IMR-90 (cell line): ENCODE measurements at regions not wholly inside any gene's neighbourhood (a gene's known extent, or its start where the extent isn't known, plus 50 kb on each side); places are given as distances from the start of the nearest gene placed in this dataset.
"Not testable (repeated sequence)": the region's sequence is repeated elsewhere in the genome, so short reads cannot be mapped to it uniquely, and the experiment has no call there.

Experiments
- ATAC-seq: fragments of 200-7000 bp; cut with Tn5 transposase; 2 replicates; pipeline ENCODE4 v1.9.1; 2020; ENCODE audit warnings: low read depth, mild to moderate bottlenecking, moderate library complexity
- BruUV-seq: library from RNA; stranded (reverse); fragments of 400-500 nt; replicated peaks from 2 replicates; lab custom pipeline; 2021; lab: Mats Ljungman, UMichigan
- CTCF ChIA-PET: fragments of 300-600 bp; formaldehyde crosslinking; extraction: SDS; loops from one replicate; lab custom pipeline; 2021; ENCODE audit warnings: antibody characterized with exemption; lab: Yijun Ruan, JAX
- POLR2A ChIA-PET: fragments of 300-600 bp; sonication (Branson Sonifier 250); formaldehyde crosslinking; loops from one replicate; lab custom pipeline; 2022; ENCODE audit warnings: antibody characterized with exemption; ENCODE audit not compliant: unreplicated experiment; lab: Charles Lee
- DNase-seq: peaks from one replicate; pipeline ENCODE4 v3.0.0; 2013
- H2AFZ ChIP-seq: replicated peaks from 2 replicates; pipeline ENCODE3; 2013; ENCODE audit warnings: low read length, mild to moderate bottlenecking; ENCODE audit not compliant: poor library complexity
- H2AK5ac ChIP-seq: 2 replicates; pipeline ENCODE4 v1.6.1; 2013; ENCODE audit warnings: low read depth, low read length, inconsistent platforms
- H2AK9ac ChIP-seq: replicated peaks from 2 replicates; pipeline ENCODE3; 2013; ENCODE audit warnings: mild to moderate bottlenecking, low read depth, low read length, moderate library complexity; ENCODE audit not compliant: poor library complexity
- H2BK120ac ChIP-seq: 2 replicates; pipeline ENCODE4 v1.6.1; 2013; ENCODE audit warnings: low read depth, low read length, inconsistent platforms
- H2BK15ac ChIP-seq: 3 replicates; pipeline ENCODE4 v1.6.1; 2013; ENCODE audit warnings: low read depth, low read length, inconsistent platforms
- H2BK20ac ChIP-seq: 2 replicates; pipeline ENCODE4 v1.6.1; 2013; ENCODE audit warnings: low read depth, mild to moderate bottlenecking, inconsistent platforms, low read length, moderate library complexity
- H2BK5ac ChIP-seq: 2 replicates; pipeline ENCODE4 v1.6.1; 2013; ENCODE audit warnings: mild to moderate bottlenecking, low read depth, low read length, inconsistent platforms; ENCODE audit not compliant: poor library complexity, severe bottlenecking
- H3K14ac ChIP-seq: replicated peaks from 2 replicates; pipeline ENCODE4 v1.6.1; 2013; ENCODE audit warnings: low read depth, low read length, inconsistent platforms
- H3K18ac ChIP-seq: 2 replicates; pipeline ENCODE4 v1.6.1; 2013; ENCODE audit warnings: low read depth, low read length, control low read depth
- H3K23ac ChIP-seq: 2 replicates; pipeline ENCODE4 v1.6.1; 2013; ENCODE audit warnings: low read depth, low read length, inconsistent platforms
- H3K27ac ChIP-seq: 2 replicates; pipeline ENCODE4 v1.5.1; 2013; ENCODE audit warnings: mild to moderate bottlenecking, control low read depth, low read length; ENCODE audit not compliant: insufficient read depth
- H3K27me3 ChIP-seq: 2 replicates; pipeline ENCODE4 v1.6.1; 2013; ENCODE audit warnings: low read length; ENCODE audit not compliant: control insufficient read depth, insufficient read depth
- H3K36me3 ChIP-seq: 2 replicates; pipeline ENCODE4 v1.6.1; 2013; ENCODE audit warnings: low read length, mixed read lengths; ENCODE audit not compliant: control insufficient read depth, insufficient read depth
- H3K4ac ChIP-seq: 2 replicates; pipeline ENCODE4 v1.6.1; 2013; ENCODE audit warnings: low read depth, low read length, inconsistent platforms
- H3K4me1 ChIP-seq: 2 replicates; pipeline ENCODE4 v1.6.1; 2013; ENCODE audit warnings: low read length, mixed read lengths; ENCODE audit not compliant: control insufficient read depth, insufficient read depth
- H3K4me2 ChIP-seq: 2 replicates; pipeline ENCODE4 v1.6.1; 2013; ENCODE audit warnings: low read depth, mild to moderate bottlenecking, control low read depth, low read length, moderate library complexity
- H3K4me3 ChIP-seq: 2 replicates; pipeline ENCODE4 v1.5.1; 2013; ENCODE audit warnings: low read depth, mild to moderate bottlenecking, control low read depth, low read length, moderate library complexity; ENCODE audit not compliant: insufficient read depth
- H3K56ac ChIP-seq: 2 replicates; pipeline ENCODE4 v1.6.1; 2013; ENCODE audit warnings: low read length, inconsistent platforms; ENCODE audit not compliant: insufficient read depth; ENCODE audit errors: extremely low read depth
- H3K79me1 ChIP-seq, 2 experiments: 2 replicates each; pipeline ENCODE4 v1.6.1; 2013; ENCODE audit warnings: low read length in 2 of 2, inconsistent platforms in 1 of 2, low read depth in 1 of 2
- H3K9ac ChIP-seq: 2 replicates; pipeline ENCODE4 v1.6.1; 2013; ENCODE audit warnings: low read depth, low read length, control low read depth
- H3K9me1 ChIP-seq: 2 replicates; pipeline ENCODE4 v1.6.1; 2013; ENCODE audit warnings: low read length, inconsistent platforms; ENCODE audit not compliant: insufficient read depth
- H3K9me3 ChIP-seq: 2 replicates; pipeline ENCODE4 v1.6.1; 2013; ENCODE audit warnings: low read length; ENCODE audit not compliant: control insufficient read depth, insufficient read depth
- H4K20me1 ChIP-seq: 2 replicates; pipeline ENCODE4 v1.6.1; 2013; ENCODE audit warnings: low read length, inconsistent platforms; ENCODE audit not compliant: insufficient read depth
- H4K5ac ChIP-seq: 2 replicates; pipeline ENCODE4 v1.6.1; 2013; ENCODE audit warnings: mild to moderate bottlenecking, low read depth, low read length, control low read depth
- H4K8ac ChIP-seq, 2 experiments: 2 replicates each; pipeline ENCODE4 v1.6.1; 2013; ENCODE audit warnings: low read depth in 2 of 2, low read length in 2 of 2, control low read depth in 1 of 2, inconsistent platforms in 1 of 2
- H4K91ac ChIP-seq: 2 replicates; pipeline ENCODE4 v1.6.1; 2013; ENCODE audit warnings: low read depth, low read length, inconsistent platforms; ENCODE audit not compliant: insufficient read depth
- WGBS, 2 experiments: methylation state at CpG; one replicate each; pipeline versions ENCODE4 v1.1.5 to v1.1.7; 2013; ENCODE audit warnings: missing lambda C conversion rate in 2 of 2; ENCODE audit not compliant: insufficient read length in 1 of 2; ENCODE audit errors: extremely low coverage in 2 of 2; 5-methylcytosine and 5-hydroxymethylcytosine counted together
- dilution Hi-C: fragments of 300-500 bp; cut with HindIII; formaldehyde crosslinking; loops from one replicate; pipeline ENCODE4 v1.14.3; 2018; ENCODE audit warnings: low sequenced_read_pairs; ENCODE audit not compliant: unreplicated experiment
- in situ Hi-C: fragments of 300-500 bp; cut with MboI; formaldehyde crosslinking; loops from 3 replicates; pipeline ENCODE4 v1.14.3; 2019; ENCODE audit warnings: low sequenced_read_pairs, inconsistent platforms, mixed read lengths
- intact Hi-C: fragments of 100-400 bp; cut with micrococcal nuclease; formaldehyde crosslinking; loops from 2 replicates; pipeline ENCODE4 v1.10.0; 2022

DNA sequence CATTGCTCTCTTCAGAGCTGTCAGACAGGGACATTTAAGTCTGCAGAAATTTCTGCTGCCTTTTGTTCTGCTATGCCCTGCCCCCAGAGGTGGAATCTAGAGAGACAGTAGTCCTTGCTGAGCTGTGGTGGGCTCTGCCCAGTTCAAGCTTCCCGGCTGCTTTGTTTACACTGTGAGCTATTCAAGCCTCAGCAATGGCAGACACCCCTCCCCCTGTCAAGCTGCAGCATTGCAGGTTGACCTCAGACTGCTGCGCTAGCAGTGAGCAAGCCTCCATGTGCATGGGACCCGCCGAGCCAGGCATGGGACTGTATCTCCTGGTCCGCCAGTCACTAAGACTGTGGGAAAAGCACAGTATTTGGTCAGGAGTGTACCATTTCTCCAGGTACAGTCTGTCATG, 53.6 kb upstream of the MAPK10 start:
- H3K79me1 ChIP-seq, ATAC-seq, H2AFZ ChIP-seq, H3K4me1 ChIP-seq, H3K9me3 ChIP-seq, POLR2A ChIA-PET, H3K14ac ChIP-seq, H4K91ac ChIP-seq, H2BK120ac ChIP-seq, H4K5ac ChIP-seq, H3K23ac ChIP-seq, H3K9me1 ChIP-seq, H3K4ac ChIP-seq, dilution Hi-C loops, H3K18ac ChIP-seq, H2BK5ac ChIP-seq, H2BK20ac ChIP-seq, H3K27me3 ChIP-seq, H2BK15ac ChIP-seq, in situ Hi-C loops, DNase-seq, H4K8ac ChIP-seq, H3K56ac ChIP-seq, BruUV-seq, H2AK9ac ChIP-seq, H3K27ac ChIP-seq, H3K9ac ChIP-seq, H3K4me2 ChIP-seq, H3K4me3 ChIP-seq, H4K20me1 ChIP-seq, H3K36me3 ChIP-seq, H2AK5ac ChIP-seq: not testable (repeated sequence)
- intact Hi-C loops, result loop anchor here (10.0 kb wide), 1 partner anchor 1321 kb away; no protein-coding TSS in a partner anchor
- WGBS, 2 experiments, result 53% methylated on average over 2 of the region's 5 CpGs; no CpG with 5 or more reads in 1 of the 2 experiments
- CTCF ChIA-PET, result interaction anchor here (0.5 kb wide), 1 partner anchor 51 kb away, joined by 3 read pairs; no protein-coding TSS in a partner anchor
